ENCODE measurements at regions not wholly inside any gene's neighbourhood (a gene's known extent, or its start where the extent isn't known, plus 50 kb on each side); places are given as distances from the start of the nearest gene placed in this dataset.

DNA sequence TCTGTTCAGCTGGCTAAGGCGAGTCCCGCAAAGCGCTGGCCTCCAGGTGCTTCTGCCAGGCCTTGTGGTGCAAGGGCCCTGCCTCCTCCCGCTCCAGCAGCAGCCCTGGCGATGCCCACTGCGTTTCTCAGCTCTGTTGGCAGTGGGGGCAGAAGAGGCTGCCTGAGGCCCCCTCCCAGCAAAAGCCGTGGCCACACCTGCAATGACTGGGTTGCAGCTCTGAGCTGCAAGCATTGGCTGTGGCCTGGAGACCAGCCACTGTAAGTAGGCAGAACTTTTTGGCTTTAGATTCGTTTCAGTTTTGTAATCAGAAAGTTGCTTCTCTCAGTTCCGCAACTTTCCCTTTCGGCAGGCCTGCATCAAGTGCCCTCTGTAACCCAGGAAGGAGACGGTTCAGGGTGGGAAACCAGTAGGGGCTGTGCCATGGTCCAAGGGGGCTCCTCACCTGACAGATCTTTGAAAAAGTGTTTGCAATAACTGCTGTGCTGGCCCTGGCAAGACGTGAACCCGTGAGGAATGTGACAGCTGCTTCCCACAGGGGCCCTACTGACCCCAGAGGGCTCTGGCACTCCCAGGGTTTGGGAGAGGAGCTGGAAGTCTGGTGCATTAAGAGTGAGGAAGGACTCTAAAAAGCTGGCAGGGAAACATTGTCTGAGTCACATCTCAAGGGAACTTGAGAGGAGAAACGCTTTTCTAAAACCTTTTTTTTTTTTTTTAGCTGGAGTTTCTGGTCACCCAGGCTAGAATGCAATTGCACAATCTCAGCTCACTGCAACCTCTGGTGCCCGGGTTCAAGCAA, 54.5 kb upstream of the MAX start:
- Histone ChIP-seq H2AK5ac (ENCODE audit: low read depth, low read length) (no peak overlapping the region), H3K14ac (replicated peaks; ENCODE audit: low read depth, low read length) (peak overlapping the region; percentile 63), H2AK9ac (replicated peaks; ENCODE audit: low read depth, low read length, poor library complexity) (no peak overlapping the region), H3K9me1 (ENCODE audit: insufficient read depth, low read length) (no peaks in the 10 kb centered on the region), H2BK15ac (ENCODE audit: low read depth, low read length) (no peak overlapping the region), H3K23ac (ENCODE audit: low read depth, low read length) (no peak overlapping the region), H3K27me3 (ENCODE audit: control insufficient read depth, insufficient read depth, low read length) (no peaks in the 10 kb centered on the region; the same call in 1 of the 2 replicates), H4K91ac (ENCODE audit: insufficient read depth, low read depth, low read length) (no peak overlapping the region), H3K4me2 (ENCODE audit: low read depth, low read length) (peak overlapping the region; percentile 51; the same call in 1 of the 2 replicates), H3K18ac (ENCODE audit: low read depth, low read length) (no peak overlapping the region; the same call in 1 of the 2 replicates), H2AFZ (replicated peaks; ENCODE audit: low read length, poor library complexity) (peak overlapping the region; percentile 81), H4K20me1 (ENCODE audit: insufficient read depth, low read length) (no peaks in the 10 kb centered on the region), H4K8ac (ENCODE audit: low read depth in 2 of 2, low read length in 2 of 2) (no peak overlapping the region), H3K56ac (ENCODE audit: extremely low read depth, insufficient read depth, low read length) (no peak overlapping the region), H2BK5ac (ENCODE audit: low read depth, low read length, poor library complexity, severe bottlenecking) (no peak overlapping the region), H3K9ac (ENCODE audit: low read depth, low read length) (no peak overlapping the region), H2BK20ac (ENCODE audit: low read depth, low read length) (no peak overlapping the region), H2BK120ac (ENCODE audit: low read depth, low read length) (no peak overlapping the region), H3K4ac (ENCODE audit: low read depth, low read length) (no peak overlapping the region), H3K9me3 (ENCODE audit: control insufficient read depth, insufficient read depth, low read length) (no peaks in the 10 kb centered on the region), H3K36me3 (ENCODE audit: control insufficient read depth, insufficient read depth, low read length) (no peaks in the 10 kb centered on the region), H4K5ac (ENCODE audit: low read depth, low read length) (no peak overlapping the region; the same call in 1 of the 2 replicates), H3K27ac (ENCODE audit: insufficient read depth, low read length) (peak overlapping the region; percentile 30; the same call in 1 of the 2 replicates), H3K79me1 (ENCODE audit: low read depth in 1 of 2, low read length in 2 of 2) (no peaks in the 10 kb centered on the region), H3K4me1 (ENCODE audit: control insufficient read depth, insufficient read depth, low read length) (peaks cover 6% of the 10 kb centered on the region), H3K4me3 (ENCODE audit: insufficient read depth, low read depth, low read length) (no peak overlapping the region)
- ATAC-seq (ENCODE audit: low read depth) (peak; percentile 91), DNase-seq (peak; percentile 78)
- BruUV-seq (replicated peaks), result no TSS peak
- intact Hi-C loops (cut with micrococcal nuclease), result loop anchor here (5.0 kb wide), 1 partner anchor 54 kb away; the partner anchor contains the start of gene MAX
- TF ChIP-seq RAD21 (IDR thresholded peaks at IDR 0.05; ENCODE audit: low read length), result no peak
- no peak for TF ChIP-seq RCOR1 (IDR thresholded peaks at IDR 0.05; ENCODE audit: insufficient replicate concordance, low read length)
- peak; percentile 89 for TF ChIP-seq CEBPB (IDR thresholded peaks at IDR 0.05; ENCODE audit: low read depth, low read length)
- TF ChIP-seq BHLHE40 (IDR thresholded peaks at IDR 0.05; ENCODE audit: low read depth, low read length), result no peak
- POLR2A ChIA-PET (ENCODE audit: unreplicated experiment), result interaction anchor here (0.5 kb wide), 1 partner anchor 255 kb away, joined by 3 read pairs; no protein-coding TSS in a partner anchor
- CTCF ChIA-PET, result interaction anchor here (1.4 kb wide), 1 partner anchor 668 kb away, joined by 3 read pairs; no protein-coding TSS in a partner anchor
- dilution Hi-C loops (cut with HindIII; ENCODE audit: low sequenced_read_pairs, unreplicated experiment), result no loop called here
- in situ Hi-C loops (cut with MboI; ENCODE audit: low sequenced_read_pairs), result loop anchor here (25.0 kb wide), 2 partner anchors 456 to 906 kb away; no protein-coding TSS in a partner anchor
- WGBS, 2 experiments (ENCODE audit: extremely low coverage in 2 of 2, insufficient read length in 1 of 2), result 68% methylated on average over 11 of the region's 15 CpGs; no CpG with 5 or more reads in 1 of the 2 experiments

Data from IMR-90 (cell line).